ENCODE measurements at regions not wholly inside any gene's neighbourhood (a gene's known extent, or its start where the extent isn't known, plus 50 kb on each side); places are given as distances from the start of the nearest gene placed in this dataset.

DNA sequence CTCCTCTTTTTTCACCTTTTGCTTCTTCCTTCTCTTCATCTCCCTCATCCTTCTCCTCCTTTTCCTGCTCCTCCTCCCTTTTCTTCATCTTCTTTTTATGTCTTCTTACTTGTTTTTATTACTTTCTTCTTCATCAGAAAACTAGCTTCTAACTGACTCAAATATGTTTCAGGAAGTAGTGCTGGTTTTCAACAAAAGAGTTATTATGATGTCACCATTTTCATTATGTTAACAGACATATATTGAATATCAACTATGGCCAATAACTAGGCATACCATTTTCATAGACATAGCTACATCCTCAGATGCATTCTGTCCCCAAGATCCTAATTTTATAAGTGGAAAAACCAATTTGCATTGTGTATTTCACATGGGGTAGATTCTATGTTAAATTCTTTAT, 252.9 kb upstream of the PAPPA start:
- Histone ChIP-seq H3K27me3 (ENCODE audit: insufficient read depth, low read depth) (no peaks in the 10 kb centered on the region), H3K9ac (no peak overlapping the region), H4K20me1 (ENCODE audit: insufficient read depth) (no peaks in the 10 kb centered on the region), H3K79me2 (ENCODE audit: insufficient read depth, low read depth) (no peaks in the 10 kb centered on the region), H3K27ac (no peak overlapping the region), H3K4me3 (IDR thresholded peaks at IDR 0.05; ENCODE audit: insufficient read depth, low read depth, low read length) (no peak overlapping the region), H3K36me3 (ENCODE audit: insufficient read depth) (no peaks in the 10 kb centered on the region), H3K4me1 (ENCODE audit: low read depth, poor library complexity, severe bottlenecking) (no peaks in the 10 kb centered on the region), H2AFZ (ENCODE audit: low read depth) (no peak overlapping the region), H3K4me2 (no peak overlapping the region)
- TF ChIP-seq, protein P1, sequence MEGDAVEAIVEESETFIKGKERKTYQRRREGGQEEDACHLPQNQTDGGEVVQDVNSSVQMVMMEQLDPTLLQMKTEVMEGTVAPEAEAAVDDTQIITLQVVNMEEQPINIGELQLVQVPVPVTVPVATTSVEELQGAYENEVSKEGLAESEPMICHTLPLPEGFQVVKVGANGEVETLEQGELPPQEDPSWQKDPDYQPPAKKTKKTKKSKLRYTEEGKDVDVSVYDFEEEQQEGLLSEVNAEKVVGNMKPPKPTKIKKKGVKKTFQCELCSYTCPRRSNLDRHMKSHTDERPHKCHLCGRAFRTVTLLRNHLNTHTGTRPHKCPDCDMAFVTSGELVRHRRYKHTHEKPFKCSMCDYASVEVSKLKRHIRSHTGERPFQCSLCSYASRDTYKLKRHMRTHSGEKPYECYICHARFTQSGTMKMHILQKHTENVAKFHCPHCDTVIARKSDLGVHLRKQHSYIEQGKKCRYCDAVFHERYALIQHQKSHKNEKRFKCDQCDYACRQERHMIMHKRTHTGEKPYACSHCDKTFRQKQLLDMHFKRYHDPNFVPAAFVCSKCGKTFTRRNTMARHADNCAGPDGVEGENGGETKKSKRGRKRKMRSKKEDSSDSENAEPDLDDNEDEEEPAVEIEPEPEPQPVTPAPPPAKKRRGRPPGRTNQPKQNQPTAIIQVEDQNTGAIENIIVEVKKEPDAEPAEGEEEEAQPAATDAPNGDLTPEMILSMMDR (conservative IDR thresholded peaks at IDR 0.05; ENCODE audit: low read depth, low read length) = no peak

DNA sequence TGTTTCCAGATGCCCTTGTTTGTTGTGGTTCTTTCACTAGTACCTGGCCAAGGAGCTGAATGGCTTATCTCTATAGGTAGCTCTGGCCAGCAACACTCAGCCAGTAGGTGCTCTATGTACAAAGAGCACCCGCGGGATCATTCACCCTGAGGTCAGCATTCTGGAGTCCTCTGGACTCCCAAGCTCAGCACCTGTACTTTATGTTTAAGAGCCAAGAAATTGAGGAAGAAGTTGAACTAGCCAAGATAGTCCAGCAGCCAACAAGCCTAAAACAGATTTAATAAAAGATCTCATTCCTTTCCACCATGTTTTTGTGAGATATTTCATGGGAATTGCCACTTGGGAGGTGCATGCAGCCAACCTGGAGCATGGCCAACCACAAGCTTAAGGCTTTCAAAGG, 242.6 kb upstream of the PAPPA start:
- H3K4me3 ChIP-seq (IDR thresholded peaks at IDR 0.05; ENCODE audit: insufficient read depth, low read depth, low read length) = no peak overlapping the region
- H3K27ac ChIP-seq = no peak overlapping the region
- H3K9ac ChIP-seq = no peak overlapping the region
- H4K20me1 ChIP-seq (ENCODE audit: insufficient read depth) = no peaks in the 10 kb centered on the region
- H2AFZ ChIP-seq (ENCODE audit: low read depth) = no peak overlapping the region
- H3K27me3 ChIP-seq (ENCODE audit: insufficient read depth, low read depth) = no peaks in the 10 kb centered on the region
- H3K36me3 ChIP-seq (ENCODE audit: insufficient read depth) = no peaks in the 10 kb centered on the region
- H3K4me1 ChIP-seq (ENCODE audit: low read depth, poor library complexity, severe bottlenecking) = no peaks in the 10 kb centered on the region
- TF ChIP-seq, protein P1 (conservative IDR thresholded peaks at IDR 0.05; ENCODE audit: low read depth, low read length) = no peak
- no peak overlapping the region for H3K4me2 ChIP-seq
- H3K79me2 ChIP-seq (ENCODE audit: insufficient read depth, low read depth) = no peaks in the 10 kb centered on the region

DNA sequence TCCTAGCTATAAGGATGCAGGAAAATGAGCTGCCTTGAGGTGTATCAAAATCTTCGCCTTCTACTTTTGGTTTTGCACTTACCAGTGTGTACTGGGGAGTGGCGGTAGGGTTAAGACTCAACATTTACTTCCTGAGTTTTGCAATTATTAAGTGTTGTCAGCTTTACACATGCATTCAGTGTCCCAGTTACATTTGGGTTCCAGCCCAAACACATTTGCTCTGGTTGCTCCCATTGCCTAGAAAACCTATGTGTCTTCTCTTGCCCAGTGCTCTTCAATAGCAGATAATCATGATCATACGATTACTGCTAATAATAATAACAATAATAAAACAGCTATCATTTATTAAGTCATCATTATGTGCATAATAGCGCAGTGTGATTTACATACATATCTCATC, 241.5 kb upstream of the PAPPA start:
- H2AFZ ChIP-seq (ENCODE audit: low read depth) = no peak overlapping the region
- H3K4me1 ChIP-seq (ENCODE audit: low read depth, poor library complexity, severe bottlenecking) = no peaks in the 10 kb centered on the region
- no peaks in the 10 kb centered on the region for H3K27me3 ChIP-seq (ENCODE audit: insufficient read depth, low read depth)
- no peak overlapping the region for H3K27ac ChIP-seq
- no peak overlapping the region for H3K4me3 ChIP-seq (IDR thresholded peaks at IDR 0.05; ENCODE audit: insufficient read depth, low read depth, low read length)
- TF ChIP-seq, protein P1 (conservative IDR thresholded peaks at IDR 0.05; ENCODE audit: low read depth, low read length) = no peak
- no peaks in the 10 kb centered on the region for H4K20me1 ChIP-seq (ENCODE audit: insufficient read depth)
- H3K36me3 ChIP-seq (ENCODE audit: insufficient read depth) = no peaks in the 10 kb centered on the region
- H3K4me2 ChIP-seq = no peak overlapping the region
- no peak overlapping the region for H3K9ac ChIP-seq
- H3K79me2 ChIP-seq (ENCODE audit: insufficient read depth, low read depth) = no peaks in the 10 kb centered on the region

DNA sequence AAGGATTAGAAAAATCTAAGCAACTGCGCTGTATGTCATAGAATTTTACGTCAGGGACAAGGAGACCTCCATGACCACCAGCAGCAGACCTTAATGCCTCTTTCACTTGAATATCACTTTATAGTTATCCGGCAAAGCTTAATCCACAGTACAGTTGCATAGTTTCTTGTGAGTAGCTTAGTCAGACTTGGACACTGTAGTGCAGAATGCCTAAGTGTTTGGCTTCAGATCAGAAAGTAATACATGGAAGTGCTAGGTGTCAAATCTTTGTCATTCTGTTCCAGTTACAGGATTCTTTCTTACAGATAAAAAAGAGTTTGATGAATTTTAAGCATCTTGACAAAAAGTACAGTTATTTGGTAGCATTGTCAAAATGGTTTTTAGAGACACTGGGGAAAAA, 239.9 kb upstream of the PAPPA start:
- TF ChIP-seq, protein P1 (conservative IDR thresholded peaks at IDR 0.05; ENCODE audit: low read depth, low read length) = no peak
- H3K79me2 ChIP-seq (ENCODE audit: insufficient read depth, low read depth) = no peaks in the 10 kb centered on the region
- H3K9ac ChIP-seq = no peak overlapping the region
- H2AFZ ChIP-seq (ENCODE audit: low read depth) = no peak overlapping the region
- H3K36me3 ChIP-seq (ENCODE audit: insufficient read depth) = no peaks in the 10 kb centered on the region
- H3K4me3 ChIP-seq (IDR thresholded peaks at IDR 0.05; ENCODE audit: insufficient read depth, low read depth, low read length) = no peak overlapping the region
- no peak overlapping the region for H3K4me2 ChIP-seq
- no peaks in the 10 kb centered on the region for H3K27me3 ChIP-seq (ENCODE audit: insufficient read depth, low read depth)
- no peaks in the 10 kb centered on the region for H3K4me1 ChIP-seq (ENCODE audit: low read depth, poor library complexity, severe bottlenecking)
- no peak overlapping the region for H3K27ac ChIP-seq
- H4K20me1 ChIP-seq (ENCODE audit: insufficient read depth) = no peaks in the 10 kb centered on the region

DNA sequence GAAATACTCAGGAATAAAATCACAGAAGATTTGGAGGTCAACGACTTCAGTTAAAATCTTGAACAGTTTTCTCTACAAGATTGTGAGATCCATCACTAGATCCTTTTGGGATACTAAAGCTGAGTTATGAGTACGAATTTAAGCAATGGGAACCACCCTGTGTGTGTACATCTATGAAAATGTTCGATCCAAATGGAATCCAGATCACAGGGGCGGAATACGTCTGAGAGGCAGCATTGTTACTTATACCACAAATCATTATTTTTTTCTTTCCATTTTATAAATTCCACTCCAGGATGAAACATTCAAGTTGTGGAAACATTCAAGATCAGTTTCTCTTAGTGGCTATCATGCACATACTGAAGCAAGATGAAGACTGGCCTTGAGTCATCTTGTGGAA, 239.3 kb upstream of the PAPPA start:
- Histone ChIP-seq H3K9ac (no peak overlapping the region), H3K4me2 (no peak overlapping the region), H3K27ac (no peak overlapping the region), H4K20me1 (ENCODE audit: insufficient read depth) (no peaks in the 10 kb centered on the region), H2AFZ (ENCODE audit: low read depth) (no peak overlapping the region), H3K27me3 (ENCODE audit: insufficient read depth, low read depth) (no peaks in the 10 kb centered on the region), H3K79me2 (ENCODE audit: insufficient read depth, low read depth) (no peaks in the 10 kb centered on the region), H3K4me3 (IDR thresholded peaks at IDR 0.05; ENCODE audit: insufficient read depth, low read depth, low read length) (no peak overlapping the region), H3K36me3 (ENCODE audit: insufficient read depth) (no peaks in the 10 kb centered on the region), H3K4me1 (ENCODE audit: low read depth, poor library complexity, severe bottlenecking) (no peaks in the 10 kb centered on the region)
- TF ChIP-seq, protein P1 (conservative IDR thresholded peaks at IDR 0.05; ENCODE audit: low read depth, low read length) = no peak
